ENCODE measurements at regions not wholly inside any gene's neighbourhood (a gene's known extent, or its start where the extent isn't known, plus 50 kb on each side); places are given as distances from the start of the nearest gene placed in this dataset.

- TF ChIP-seq, protein P1, sequence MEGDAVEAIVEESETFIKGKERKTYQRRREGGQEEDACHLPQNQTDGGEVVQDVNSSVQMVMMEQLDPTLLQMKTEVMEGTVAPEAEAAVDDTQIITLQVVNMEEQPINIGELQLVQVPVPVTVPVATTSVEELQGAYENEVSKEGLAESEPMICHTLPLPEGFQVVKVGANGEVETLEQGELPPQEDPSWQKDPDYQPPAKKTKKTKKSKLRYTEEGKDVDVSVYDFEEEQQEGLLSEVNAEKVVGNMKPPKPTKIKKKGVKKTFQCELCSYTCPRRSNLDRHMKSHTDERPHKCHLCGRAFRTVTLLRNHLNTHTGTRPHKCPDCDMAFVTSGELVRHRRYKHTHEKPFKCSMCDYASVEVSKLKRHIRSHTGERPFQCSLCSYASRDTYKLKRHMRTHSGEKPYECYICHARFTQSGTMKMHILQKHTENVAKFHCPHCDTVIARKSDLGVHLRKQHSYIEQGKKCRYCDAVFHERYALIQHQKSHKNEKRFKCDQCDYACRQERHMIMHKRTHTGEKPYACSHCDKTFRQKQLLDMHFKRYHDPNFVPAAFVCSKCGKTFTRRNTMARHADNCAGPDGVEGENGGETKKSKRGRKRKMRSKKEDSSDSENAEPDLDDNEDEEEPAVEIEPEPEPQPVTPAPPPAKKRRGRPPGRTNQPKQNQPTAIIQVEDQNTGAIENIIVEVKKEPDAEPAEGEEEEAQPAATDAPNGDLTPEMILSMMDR (IDR thresholded peaks at IDR 0.05 in 8 of 11, conservative IDR thresholded peaks at IDR 0.05 in 3 of 11) = no peak
- no peak for TF ChIP-seq POLR2A (IDR thresholded peaks at IDR 0.05)
- no peak for TF ChIP-seq POLR2AphosphoS5 (IDR thresholded peaks at IDR 0.05)
These were observed 337.5 kb downstream of the NR2F1-AS1 start for GRCh38 chr5:93243481-93243880.

All from spleen (tissue), 7 donors.